ENCODE measurements at regions not wholly inside any gene's neighbourhood (a gene's known extent, or its start where the extent isn't known, plus 50 kb on each side); places are given as distances from the start of the nearest gene placed in this dataset.

DNA sequence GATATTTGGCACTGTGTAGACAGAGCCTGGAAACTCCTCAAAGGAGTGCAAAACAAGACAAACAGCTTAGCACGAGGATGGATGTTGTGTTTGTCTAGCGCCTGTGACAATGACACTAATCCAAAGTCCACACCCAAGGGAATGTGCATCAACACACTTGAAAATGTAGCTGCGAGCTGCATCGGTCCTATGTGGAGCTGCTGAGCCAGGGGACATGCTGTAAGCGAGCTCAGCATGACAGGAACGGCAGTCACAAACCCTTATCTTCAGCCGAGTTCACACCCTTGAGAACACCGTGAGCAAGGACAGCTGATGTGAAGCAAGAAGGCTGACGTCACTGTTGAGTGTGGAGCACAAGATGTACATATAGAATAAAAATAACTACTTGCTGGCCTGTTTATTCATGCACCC lies 684.3 kb downstream of the QKI start (continued):
- no peak for TF ChIP-seq ZNF121 (CRISPR knock-in tag; conservative IDR thresholded peaks at IDR 0.05)
- TF ChIP-seq ZNF584 (CRISPR knock-in tag; IDR thresholded peaks at IDR 0.05; ENCODE audit: low read depth): peak; percentile 41; the same call in 1 of the 2 replicates
- no peak for TF ChIP-seq FUS (optimal IDR thresholded peaks at IDR 0.05; ENCODE audit: low read depth, low read length)
- TF ChIP-seq ZNF707 (CRISPR knock-in tag; conservative IDR thresholded peaks at IDR 0.05): no peak
- peak; percentile 95 for TF ChIP-seq ATF7 (IDR thresholded peaks at IDR 0.05)
- TF ChIP-seq, protein P1, sequence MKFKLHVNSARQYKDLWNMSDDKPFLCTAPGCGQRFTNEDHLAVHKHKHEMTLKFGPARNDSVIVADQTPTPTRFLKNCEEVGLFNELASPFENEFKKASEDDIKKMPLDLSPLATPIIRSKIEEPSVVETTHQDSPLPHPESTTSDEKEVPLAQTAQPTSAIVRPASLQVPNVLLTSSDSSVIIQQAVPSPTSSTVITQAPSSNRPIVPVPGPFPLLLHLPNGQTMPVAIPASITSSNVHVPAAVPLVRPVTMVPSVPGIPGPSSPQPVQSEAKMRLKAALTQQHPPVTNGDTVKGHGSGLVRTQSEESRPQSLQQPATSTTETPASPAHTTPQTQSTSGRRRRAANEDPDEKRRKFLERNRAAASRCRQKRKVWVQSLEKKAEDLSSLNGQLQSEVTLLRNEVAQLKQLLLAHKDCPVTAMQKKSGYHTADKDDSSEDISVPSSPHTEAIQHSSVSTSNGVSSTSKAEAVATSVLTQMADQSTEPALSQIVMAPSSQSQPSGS (CRISPR knock-in tag; IDR thresholded peaks at IDR 0.05): peak; percentile 70; the same call in 1 of the 2 replicates
- peak; percentile 65 for TF ChIP-seq CTBP1 (IDR thresholded peaks at IDR 0.05; ENCODE audit: borderline replicate concordance)
- TF ChIP-seq PHB (CRISPR knock-in tag; IDR thresholded peaks at IDR 0.05): no peak
- TF ChIP-seq ATF1 (CRISPR knock-in tag; IDR thresholded peaks at IDR 0.05): no peak; the same call in 1 of the 2 replicates
- peak; percentile 92 for TF ChIP-seq ATF1 (tag; IDR thresholded peaks at IDR 0.05)
- peak in 1 of 2 experiments; percentile 37; a peak in 1 of 4 replicates for TF ChIP-seq RCOR1 (IDR thresholded peaks at IDR 0.05; ENCODE audit: borderline replicate concordance in 1 of 2, low read depth in 2 of 2, low read length in 2 of 2)
- TF ChIP-seq, protein P2, sequence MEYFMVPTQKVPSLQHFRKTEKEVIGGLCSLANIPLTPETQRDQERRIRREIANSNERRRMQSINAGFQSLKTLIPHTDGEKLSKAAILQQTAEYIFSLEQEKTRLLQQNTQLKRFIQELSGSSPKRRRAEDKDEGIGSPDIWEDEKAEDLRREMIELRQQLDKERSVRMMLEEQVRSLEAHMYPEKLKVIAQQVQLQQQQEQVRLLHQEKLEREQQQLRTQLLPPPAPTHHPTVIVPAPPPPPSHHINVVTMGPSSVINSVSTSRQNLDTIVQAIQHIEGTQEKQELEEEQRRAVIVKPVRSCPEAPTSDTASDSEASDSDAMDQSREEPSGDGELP (CRISPR knock-in tag; IDR thresholded peaks at IDR 0.05; ENCODE audit: borderline replicate concordance): peak; percentile 58; the same call in 1 of the 2 replicates
- TF ChIP-seq CREB1 (IDR thresholded peaks at IDR 0.05): no peak
- peak; percentile 69 for TF ChIP-seq CREB1 (CRISPR knock-in tag; IDR thresholded peaks at IDR 0.05)
- TF ChIP-seq CEBPB (tag; IDR thresholded peaks at IDR 0.05): peak; percentile 83
- no peak for TF ChIP-seq DACH1 (IDR thresholded peaks at IDR 0.05; ENCODE audit: partially characterized antibody)
- TF ChIP-seq, protein P3, sequence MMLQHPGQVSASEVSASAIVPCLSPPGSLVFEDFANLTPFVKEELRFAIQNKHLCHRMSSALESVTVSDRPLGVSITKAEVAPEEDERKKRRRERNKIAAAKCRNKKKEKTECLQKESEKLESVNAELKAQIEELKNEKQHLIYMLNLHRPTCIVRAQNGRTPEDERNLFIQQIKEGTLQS (IDR thresholded peaks at IDR 0.05): peak; percentile 83
- TF ChIP-seq, protein P3 (CRISPR knock-in tag; conservative IDR thresholded peaks at IDR 0.05): no peak
- TF ChIP-seq, protein P4, sequence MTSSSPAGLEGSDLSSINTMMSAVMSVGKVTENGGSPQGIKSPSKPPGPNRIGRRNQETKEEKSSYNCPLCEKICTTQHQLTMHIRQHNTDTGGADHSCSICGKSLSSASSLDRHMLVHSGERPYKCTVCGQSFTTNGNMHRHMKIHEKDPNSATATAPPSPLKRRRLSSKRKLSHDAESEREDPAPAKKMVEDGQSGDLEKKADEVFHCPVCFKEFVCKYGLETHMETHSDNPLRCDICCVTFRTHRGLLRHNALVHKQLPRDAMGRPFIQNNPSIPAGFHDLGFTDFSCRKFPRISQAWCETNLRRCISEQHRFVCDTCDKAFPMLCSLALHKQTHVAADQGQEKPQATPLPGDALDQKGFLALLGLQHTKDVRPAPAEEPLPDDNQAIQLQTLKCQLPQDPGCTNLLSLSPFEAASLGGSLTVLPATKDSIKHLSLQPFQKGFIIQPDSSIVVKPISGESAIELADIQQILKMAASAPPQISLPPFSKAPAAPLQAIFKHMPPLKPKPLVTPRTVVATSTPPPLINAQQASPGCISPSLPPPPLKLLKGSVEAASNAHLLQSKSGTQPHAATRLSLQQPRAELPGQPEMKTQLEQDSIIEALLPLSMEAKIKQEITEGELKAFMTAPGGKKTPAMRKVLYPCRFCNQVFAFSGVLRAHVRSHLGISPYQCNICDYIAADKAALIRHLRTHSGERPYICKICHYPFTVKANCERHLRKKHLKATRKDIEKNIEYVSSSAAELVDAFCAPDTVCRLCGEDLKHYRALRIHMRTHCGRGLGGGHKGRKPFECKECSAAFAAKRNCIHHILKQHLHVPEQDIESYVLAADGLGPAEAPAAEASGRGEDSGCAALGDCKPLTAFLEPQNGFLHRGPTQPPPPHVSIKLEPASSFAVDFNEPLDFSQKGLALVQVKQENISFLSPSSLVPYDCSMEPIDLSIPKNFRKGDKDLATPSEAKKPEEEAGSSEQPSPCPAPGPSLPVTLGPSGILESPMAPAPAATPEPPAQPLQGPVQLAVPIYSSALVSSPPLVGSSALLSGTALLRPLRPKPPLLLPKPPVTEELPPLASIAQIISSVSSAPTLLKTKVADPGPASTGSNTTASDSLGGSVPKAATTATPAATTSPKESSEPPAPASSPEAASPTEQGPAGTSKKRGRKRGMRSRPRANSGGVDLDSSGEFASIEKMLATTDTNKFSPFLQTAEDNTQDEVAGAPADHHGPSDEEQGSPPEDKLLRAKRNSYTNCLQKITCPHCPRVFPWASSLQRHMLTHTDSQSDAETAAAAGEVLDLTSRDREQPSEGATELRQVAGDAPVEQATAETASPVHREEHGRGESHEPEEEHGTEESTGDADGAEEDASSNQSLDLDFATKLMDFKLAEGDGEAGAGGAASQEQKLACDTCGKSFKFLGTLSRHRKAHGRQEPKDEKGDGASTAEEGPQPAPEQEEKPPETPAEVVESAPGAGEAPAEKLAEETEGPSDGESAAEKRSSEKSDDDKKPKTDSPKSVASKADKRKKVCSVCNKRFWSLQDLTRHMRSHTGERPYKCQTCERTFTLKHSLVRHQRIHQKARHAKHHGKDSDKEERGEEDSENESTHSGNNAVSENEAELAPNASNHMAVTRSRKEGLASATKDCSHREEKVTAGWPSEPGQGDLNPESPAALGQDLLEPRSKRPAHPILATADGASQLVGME (CRISPR knock-in tag; IDR thresholded peaks at IDR 0.05): peak; percentile 25; the same call in 1 of the 2 replicates
- TF ChIP-seq NRF1 (conservative IDR thresholded peaks at IDR 0.05 in 1 of 2, IDR thresholded peaks at IDR 0.05 in 1 of 2): no peak
- no peak for TF ChIP-seq RAD21 (CRISPR knock-in tag; conservative IDR thresholded peaks at IDR 0.05 in 1 of 2, IDR thresholded peaks at IDR 0.05 in 1 of 2)

Data from K562 (cell line).